CD4-positive, alpha-beta T cell treated with Interleukin-6 for 4 hours (primary cell): ENCODE measurements at regions not wholly inside any gene's neighbourhood (a gene's known extent, or its start where the extent isn't known, plus 50 kb on each side); places are given as distances from the start of the nearest gene placed in this dataset.
A peak's percentile ranks its signal among the peaks of the same experiment; 100 is the strongest.
"Not testable (repeated sequence)": the region's sequence is repeated elsewhere in the genome, so short reads cannot be mapped to it uniquely, and the experiment has no call there.

ENCODE experiments used
- DNase-seq: peaks from one replicate; pipeline ENCODE4 v3.0.0-alpha.2; 2020; ENCODE audit warnings: mixed read lengths

GRCh38 chr1:234769986-234770795 lies 160.2 kb upstream of the IRF2BP2 start:
- peak; percentile 44 for DNase-seq

DNA sequence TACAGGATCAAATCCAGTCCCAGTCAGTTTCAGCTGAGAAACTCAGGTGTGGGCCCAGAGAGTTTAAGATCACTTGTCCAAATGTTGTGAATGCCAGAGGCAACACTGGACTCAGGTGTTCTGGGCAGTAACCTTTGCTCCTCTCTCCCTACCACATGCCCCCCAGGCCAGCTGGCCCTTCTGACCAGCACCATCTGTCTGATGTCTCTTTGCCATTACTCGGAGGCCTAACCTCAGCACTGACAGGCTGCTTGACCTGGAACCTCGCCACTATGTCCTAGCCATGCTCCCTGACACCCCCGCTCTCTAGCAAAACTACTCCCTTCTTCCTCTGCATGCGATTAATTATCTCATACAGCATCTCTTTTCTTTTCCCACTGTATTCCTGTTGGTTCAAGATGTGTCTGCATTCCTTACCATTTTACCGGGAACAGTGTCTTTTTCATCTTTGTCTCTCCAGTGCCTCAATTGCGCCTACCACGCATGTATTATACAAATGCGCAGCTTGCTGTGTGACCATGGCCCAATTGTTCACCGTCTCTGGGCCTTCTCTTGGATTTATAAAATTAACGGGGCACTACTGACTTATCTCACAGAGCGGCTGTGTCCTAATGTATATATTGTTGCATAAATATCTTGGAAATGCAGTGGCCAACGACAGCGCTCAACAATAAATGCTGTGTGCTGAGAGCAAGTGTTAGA lies 159.5 kb upstream of the IRF2BP2 start:
- no peak for DNase-seq

DNA sequence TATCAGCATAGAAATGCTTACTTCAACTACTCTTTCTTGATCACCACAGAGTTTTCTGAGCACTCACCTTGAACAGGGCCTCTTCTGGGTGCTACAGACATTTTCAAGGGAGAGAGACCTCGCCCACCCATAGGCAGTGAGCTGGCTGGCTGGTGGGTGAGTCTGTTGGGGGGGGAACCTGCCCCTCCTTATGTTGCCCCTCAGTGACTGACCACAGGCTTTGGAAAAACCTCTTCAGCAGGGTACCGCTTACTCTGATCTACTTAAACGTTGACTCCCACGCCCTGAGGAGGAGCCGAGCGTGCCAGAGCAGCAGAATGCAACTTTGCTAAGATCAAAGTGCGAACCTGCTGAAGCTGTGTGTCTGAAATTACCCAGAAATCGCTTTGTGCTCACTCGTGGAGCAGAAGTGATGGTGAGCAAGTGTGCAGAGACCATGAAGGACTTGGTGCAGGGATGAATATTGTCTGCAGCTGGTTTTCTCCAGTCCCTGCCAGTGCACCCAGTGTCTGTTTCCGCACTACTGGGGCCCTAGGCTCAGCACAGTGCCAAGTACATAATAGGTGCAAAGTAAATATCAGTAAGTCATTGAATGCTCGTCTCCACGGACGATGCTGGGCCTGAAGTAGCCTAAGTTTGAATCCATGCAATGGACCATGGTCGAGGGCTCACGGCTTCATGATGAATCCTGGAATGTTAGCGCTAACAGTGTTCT lies 158.7 kb upstream of the IRF2BP2 start:
- peak; percentile 74 for DNase-seq

DNA sequence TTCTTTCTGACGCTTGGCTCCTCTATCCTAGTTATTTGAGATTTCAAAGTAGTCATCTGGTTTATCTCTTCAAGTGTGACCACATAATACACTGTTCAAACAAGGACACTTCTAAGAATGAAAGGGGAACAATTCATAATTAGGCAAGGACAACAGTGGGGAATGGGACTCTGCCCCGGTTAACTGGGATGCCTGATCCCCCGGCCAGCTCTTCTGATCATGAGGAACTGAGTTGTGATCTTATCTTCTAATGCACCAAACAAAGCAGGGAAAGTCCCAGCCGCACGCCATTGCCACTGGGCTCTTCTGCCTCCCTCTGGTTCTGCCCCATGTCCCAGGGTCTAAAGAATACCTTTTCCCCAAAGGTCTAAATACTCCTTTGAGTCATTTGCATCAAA lies 158.2 kb upstream of the IRF2BP2 start:
- DNase-seq, result peak; percentile 45

DNA sequence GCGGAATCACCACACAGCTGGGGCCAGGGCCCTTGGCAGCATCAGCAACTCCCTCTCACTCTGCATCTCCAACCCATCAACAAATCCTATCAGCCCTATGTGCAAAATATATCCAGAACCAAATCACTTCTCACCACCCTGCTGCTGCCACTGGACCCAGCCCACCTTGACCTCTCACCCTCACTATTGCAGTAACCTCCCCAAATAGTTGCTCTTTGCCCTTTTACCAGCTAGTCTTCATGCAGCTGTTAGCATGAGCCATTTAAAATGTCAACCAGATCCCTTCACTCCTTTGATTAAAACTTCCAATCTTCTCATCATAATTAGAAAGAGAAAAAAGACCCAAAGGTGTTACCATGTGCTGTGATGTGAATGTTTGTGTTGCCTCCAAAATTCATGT lies 155.7 kb upstream of the IRF2BP2 start:
- no peak for DNase-seq

GRCh38 chr1:234765181-234765580 lies 155.2 kb upstream of the IRF2BP2 start:
- no peak for DNase-seq

- no peak for DNase-seq
These were observed 153.9 kb upstream of the IRF2BP2 start for GRCh38 chr1:234763910-234764309.

GRCh38 chr1:234763367-234763766 lies 153.4 kb upstream of the IRF2BP2 start:
- DNase-seq, result no peak

DNA sequence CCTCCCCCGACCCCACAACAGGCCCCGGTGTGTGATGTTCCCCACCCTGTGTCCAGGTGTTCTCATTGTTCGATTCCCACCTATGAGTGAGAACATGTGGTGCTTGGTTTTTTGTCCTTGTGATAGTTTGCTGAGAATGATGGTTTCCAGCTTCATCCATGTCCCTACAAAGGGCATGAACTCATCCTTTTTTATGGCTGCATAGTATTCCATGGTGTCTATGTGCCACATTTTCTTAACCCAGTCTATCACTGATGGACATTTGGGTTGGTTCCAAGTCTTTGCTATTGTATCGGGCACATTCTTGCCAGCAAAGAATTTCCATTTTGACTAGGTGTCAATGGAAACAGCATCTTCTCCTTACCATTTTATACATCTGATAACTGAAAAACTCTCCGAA lies 152.1 kb upstream of the IRF2BP2 start:
- not testable (repeated sequence) for DNase-seq

GRCh38 chr1:234760303-234760723 lies 150.3 kb upstream of the IRF2BP2 start:
- no peak for DNase-seq

- DNase-seq, result no peak
These were observed 149.9 kb upstream of the IRF2BP2 start for GRCh38 chr1:234759888-234760287.

DNA sequence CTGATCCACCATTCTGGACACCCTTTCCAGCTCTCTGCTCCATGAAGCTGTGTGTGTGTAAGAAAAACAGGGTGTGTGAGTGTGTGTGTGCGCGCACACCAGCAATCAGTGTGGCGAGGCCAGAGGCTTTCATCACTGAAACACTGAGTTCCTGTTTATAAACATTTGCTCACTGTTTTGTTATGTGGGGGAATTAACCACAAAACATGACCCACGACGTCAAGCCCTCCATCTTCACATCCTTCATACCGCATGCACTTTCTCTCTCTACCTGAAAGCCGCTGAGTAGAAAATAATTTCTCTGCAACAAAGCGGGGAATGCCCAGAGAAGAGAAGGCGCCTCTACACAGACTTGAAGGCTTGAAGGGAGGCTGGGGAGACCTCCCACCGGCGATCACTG lies 148.9 kb upstream of the IRF2BP2 start:
- DNase-seq, result peak; percentile 46

- DNase-seq, result no peak
These were observed 146.9 kb upstream of the IRF2BP2 start for GRCh38 chr1:234756857-234757256.

DNA sequence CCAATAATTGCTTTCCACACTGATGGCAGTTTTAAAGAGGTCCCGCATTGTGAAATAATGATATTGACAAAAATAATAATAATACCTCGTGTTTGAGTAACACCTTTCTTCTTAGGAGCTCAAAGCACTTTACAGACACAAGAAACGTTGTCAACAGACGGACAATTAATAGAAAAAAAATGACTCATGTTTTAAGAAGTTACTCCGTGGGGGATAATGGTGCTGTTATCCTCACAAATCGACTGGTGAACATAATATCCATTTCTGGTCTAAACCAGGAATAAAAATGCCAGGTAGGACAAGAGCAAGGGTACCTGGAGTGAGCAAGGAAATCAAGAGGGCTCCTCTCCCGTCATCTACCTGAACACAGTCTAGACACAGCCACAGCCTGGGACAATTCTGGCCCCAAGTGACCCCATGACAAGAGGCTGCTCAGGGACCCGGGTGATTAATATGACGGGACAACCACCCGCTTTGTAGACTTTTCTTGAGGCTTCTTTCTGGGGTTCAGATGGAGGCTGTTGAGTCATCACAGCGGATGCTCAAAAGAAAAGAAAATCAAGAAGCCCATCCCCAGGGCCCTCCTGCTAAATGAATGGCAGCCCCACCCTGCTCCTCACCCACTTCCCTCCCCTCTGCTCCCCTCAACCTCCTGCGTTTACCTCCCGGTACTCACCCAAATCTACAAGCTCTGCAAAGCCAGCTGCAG lies 146.2 kb upstream of the IRF2BP2 start:
- DNase-seq, result peak; percentile 33

DNA sequence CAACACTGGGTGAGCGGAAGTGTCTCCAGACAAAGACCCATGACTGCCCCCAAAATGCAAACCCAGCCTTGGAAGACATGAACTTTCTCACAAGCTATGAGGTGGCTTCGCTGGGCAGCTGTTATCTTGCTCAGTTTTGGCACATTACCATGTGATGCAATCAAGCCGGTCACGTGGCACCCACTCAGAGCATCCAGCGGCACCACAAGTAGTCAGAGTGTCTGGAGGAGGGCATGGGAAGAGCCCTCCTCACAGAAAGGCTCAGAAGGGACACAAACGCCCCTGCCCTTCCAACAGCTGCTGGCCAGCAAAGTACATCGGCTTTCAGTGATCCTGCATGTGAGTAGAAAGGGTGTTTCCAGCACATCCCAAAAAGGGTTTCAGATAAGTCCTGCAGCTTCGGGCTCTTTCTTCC lies 145.5 kb upstream of the IRF2BP2 start:
- no peak for DNase-seq

- no peak for DNase-seq
These were observed 144.0 kb upstream of the IRF2BP2 start for GRCh38 chr1:234753979-234754378.

GRCh38 chr1:234752927-234753326 lies 142.9 kb upstream of the IRF2BP2 start:
- DNase-seq, result no peak

DNA sequence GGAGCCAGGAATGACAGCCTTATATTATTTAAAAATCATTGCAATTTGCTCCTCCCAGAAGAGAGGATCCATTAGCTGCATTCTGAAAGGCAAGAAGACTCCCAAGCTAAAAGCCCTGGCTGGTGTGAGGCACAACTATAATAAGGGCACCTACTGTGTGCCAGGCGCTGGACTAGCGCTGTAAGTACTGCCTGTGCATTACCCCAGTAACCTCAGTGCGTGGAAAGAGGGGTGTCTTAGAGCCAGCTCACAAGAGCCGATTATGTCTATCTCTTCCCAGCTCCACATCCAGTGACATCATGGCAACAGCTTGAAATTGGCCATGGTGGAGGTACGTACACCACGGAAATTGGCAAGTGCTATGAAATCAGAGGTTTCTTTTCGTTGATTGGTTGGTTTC lies 141.7 kb upstream of the IRF2BP2 start:
- no peak for DNase-seq

GRCh38 chr1:234750922-234751627 lies 141.1 kb upstream of the IRF2BP2 start:
- DNase-seq, result no peak

DNA sequence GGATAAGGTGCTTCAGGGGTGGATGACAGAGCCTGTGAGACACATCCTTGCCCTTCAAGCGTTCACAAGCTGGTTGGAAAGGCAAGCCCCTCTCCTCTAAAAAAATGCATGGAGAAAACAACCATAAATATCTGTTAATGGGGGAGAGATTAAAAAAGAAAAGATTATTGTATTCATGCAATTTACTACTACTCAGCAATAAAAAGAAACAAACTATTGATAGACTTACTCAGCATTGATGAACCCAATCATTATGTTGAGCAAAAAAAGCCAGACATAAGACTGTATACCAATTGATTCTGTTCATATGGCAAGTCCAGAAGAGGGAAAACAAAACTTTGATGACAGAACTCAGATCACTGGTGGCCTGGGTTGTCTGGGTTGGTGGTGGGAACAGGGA lies 138.7 kb upstream of the IRF2BP2 start:
- no peak for DNase-seq

- no peak for DNase-seq
These were observed 138.1 kb upstream of the IRF2BP2 start for GRCh38 chr1:234748066-234748465.

GRCh38 chr1:234746798-234747196 lies 136.8 kb upstream of the IRF2BP2 start:
- DNase-seq, result no peak
